ENCODE measurements at regions not wholly inside any gene's neighbourhood (a gene's known extent, or its start where the extent isn't known, plus 50 kb on each side); places are given as distances from the start of the nearest gene placed in this dataset.

GRCh38 chr10:31143331-31143935 is 111.8 kb upstream of the ZNF438 start:
- TF ChIP-seq CTCF (IDR thresholded peaks at IDR 0.05): no peak
- no peak for TF ChIP-seq POLR2A (IDR thresholded peaks at IDR 0.05; ENCODE audit: low read depth)

Measured in esophagus muscularis mucosa (tissue), 3 donors.